ENCODE measurements at regions not wholly inside any gene's neighbourhood (a gene's known extent, or its start where the extent isn't known, plus 50 kb on each side); places are given as distances from the start of the nearest gene placed in this dataset.

GRCh38 chr2:551621-552020 lies 125.6 kb downstream of the TMEM18 start:
- TF ChIP-seq CTCF (IDR thresholded peaks at IDR 0.05), result no peak
- TF ChIP-seq POLR2AphosphoS5 (IDR thresholded peaks at IDR 0.05; ENCODE audit: insufficient read depth in 1 of 2, low read depth in 1 of 2), result no peak

Measured in vagina (tissue), 2 donors.